GM06990 (cell line): ENCODE measurements at regions not wholly inside any gene's neighbourhood (a gene's known extent, or its start where the extent isn't known, plus 50 kb on each side); places are given as distances from the start of the nearest gene placed in this dataset.

Source experiments
- DNase-seq: peaks from one replicate; pipeline ENCODE4 v3.0.0-alpha.2; 2011; ENCODE audit not compliant: insufficient read length; ENCODE audit errors: extremely low read depth
- H3K27me3 ChIP-seq: replicated peaks from 2 replicates; pipeline ENCODE4 v1.6.0; 2011; ENCODE audit warnings: low read length; ENCODE audit not compliant: control insufficient read depth, insufficient read depth
- H3K36me3 ChIP-seq: 2 replicates; pipeline ENCODE4 v1.5.1; 2011; ENCODE audit warnings: low read length; ENCODE audit not compliant: control insufficient read depth, insufficient read depth
- H3K4me3 ChIP-seq: replicated peaks from 2 replicates; pipeline ENCODE4 v1.5.1; 2011; ENCODE audit warnings: low read depth, mild to moderate bottlenecking, control low read depth, low read length
- TF ChIP-seq, protein P1 (sequence below): IDR thresholded peaks from 2 replicates; pipeline ENCODE4 v1.5.1; 2011; ENCODE audit warnings: low read length, control low read depth, mild to moderate bottlenecking, inconsistent platforms; ENCODE audit not compliant: insufficient read depth, poor library complexity, severe bottlenecking

DNA sequence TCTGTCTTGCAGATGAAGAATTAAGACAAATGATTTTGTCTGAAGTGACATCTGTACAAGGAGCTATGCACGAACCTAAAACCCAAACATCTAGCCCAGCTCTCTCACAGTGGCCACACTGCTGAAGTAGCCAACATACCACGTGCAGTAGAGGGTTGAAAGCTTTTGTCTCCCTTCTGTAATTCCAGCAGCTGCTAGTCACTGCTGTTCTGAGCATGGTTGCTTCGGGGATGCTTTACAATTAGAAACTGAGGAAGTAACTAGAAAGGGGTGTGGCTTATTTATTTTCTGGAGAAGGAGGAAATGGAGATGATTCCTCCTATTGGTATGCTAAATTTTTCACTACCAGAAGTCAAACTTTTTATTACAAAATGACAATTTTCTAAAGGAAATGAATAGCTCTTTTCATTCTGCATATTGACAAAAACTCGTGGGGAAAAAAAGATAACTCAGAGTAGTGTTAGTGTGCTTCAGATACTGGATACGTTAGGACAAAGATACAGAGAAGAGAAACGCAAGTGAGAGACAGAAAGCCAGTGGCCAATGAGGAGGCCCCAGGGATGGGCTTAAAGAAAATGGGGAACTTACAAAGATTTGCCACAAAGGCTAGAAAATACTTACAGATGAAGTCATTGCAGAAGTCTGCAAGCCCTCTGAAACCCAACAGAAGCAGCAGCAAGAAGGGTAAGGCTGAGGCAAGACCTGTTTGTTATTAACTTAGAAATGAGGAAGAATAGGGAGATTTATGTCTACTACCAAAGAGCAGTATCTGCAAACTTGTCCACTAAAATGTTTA lies 192.7 kb upstream of the MIR17HG start:
- DNase-seq = no peak
- TF ChIP-seq, protein P1, sequence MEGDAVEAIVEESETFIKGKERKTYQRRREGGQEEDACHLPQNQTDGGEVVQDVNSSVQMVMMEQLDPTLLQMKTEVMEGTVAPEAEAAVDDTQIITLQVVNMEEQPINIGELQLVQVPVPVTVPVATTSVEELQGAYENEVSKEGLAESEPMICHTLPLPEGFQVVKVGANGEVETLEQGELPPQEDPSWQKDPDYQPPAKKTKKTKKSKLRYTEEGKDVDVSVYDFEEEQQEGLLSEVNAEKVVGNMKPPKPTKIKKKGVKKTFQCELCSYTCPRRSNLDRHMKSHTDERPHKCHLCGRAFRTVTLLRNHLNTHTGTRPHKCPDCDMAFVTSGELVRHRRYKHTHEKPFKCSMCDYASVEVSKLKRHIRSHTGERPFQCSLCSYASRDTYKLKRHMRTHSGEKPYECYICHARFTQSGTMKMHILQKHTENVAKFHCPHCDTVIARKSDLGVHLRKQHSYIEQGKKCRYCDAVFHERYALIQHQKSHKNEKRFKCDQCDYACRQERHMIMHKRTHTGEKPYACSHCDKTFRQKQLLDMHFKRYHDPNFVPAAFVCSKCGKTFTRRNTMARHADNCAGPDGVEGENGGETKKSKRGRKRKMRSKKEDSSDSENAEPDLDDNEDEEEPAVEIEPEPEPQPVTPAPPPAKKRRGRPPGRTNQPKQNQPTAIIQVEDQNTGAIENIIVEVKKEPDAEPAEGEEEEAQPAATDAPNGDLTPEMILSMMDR = no peak

DNA sequence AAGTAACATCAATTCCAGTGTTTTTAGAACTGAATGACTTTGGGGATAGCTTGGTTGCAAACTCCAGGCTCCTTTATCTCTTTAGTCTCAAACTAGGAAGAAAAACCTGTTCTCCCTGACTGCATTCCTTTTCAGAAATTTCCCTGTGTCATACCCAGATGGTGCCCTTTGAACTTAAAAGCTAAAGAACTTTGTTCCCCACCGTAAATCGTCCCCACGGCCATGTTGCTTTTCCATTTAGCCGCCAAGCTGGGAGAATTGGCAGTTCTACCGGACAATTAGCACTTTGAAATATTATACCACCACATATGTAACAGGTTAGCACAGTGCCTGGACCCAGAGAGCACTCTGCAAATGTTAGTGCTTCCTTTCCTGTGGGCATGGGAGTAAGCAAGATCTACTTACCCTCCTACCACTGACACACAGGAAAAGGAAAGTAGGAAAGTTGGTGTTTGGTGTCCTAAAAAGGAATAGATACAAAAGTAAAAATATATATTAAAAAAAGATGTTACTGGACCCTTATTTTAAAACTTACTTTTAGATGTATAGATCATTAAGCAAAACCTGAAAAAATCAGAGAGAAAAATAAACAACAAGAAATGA lies 191.9 kb upstream of the MIR17HG start:
- Histone ChIP-seq H3K4me3 (no peak overlapping the region), H3K27me3 (no peaks in the 10 kb centered on the region), H3K36me3 (no peaks in the 10 kb centered on the region)
- TF ChIP-seq, protein P1 = no peak
- DNase-seq = no peak

More for the DNA sequence above, 192.7 kb upstream of the MIR17HG start:
- Histone ChIP-seq H3K4me3 (no peak overlapping the region), H3K36me3 (no peaks in the 10 kb centered on the region), H3K27me3 (no peaks in the 10 kb centered on the region)

DNA sequence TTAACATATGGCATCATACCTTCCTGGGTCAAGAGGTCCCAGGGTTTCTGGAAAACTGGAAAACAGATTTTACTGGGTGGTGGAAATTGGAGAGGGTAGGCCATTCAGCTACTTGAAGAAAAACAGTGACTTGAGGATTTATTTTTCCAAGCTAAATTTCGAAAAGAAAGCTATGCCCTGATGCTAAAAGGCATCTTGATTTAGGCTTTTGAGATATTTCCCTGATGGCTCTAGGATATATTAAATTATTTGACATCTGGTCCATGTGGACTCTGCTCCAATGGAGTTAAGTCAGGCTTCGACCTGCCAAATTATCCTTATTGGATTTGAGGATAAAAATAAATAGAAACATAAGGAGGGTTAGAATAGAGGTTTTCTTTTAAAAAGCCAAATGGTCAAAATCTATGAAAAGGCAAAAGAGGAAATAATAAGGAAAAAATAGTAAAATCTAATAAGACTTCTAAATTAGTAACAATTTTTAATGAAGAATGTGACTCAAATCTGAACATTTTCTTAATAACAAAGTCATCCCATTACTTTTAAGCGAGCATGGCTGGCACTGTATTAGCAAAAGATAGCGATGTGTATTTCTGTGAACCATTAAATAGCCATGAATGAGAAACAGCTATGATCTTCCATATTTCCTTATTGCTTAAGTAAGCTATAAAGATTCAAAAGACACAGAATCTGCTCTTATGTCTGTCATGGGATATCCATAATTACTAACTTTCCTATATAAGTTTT lies 190.0 kb upstream of the MIR17HG start:
- no peaks in the 10 kb centered on the region for H3K27me3 ChIP-seq
- H3K4me3 ChIP-seq = no peak overlapping the region
- no peak for DNase-seq
- H3K36me3 ChIP-seq = no peaks in the 10 kb centered on the region
- TF ChIP-seq, protein P1 = no peak

DNA sequence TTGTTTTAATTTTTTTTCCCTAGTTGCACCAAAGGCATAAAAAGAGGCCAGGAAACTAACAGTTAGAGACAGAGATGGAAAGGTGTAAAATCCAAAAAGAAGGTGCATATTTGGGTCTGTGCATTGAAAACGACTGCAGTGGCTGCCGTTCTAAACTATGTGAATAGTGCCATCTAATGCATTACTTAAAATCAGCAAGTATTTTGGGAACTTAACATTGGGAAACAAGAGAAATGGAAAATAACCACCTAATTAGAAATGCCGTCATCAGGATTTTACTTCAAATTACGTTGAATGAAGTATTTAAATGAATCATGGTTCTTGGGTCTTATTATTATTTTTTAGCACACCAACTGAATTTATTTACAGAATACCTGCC lies 189.5 kb upstream of the MIR17HG start:
- H3K4me3 ChIP-seq = no peak overlapping the region
- no peaks in the 10 kb centered on the region for H3K27me3 ChIP-seq
- no peaks in the 10 kb centered on the region for H3K36me3 ChIP-seq
- TF ChIP-seq, protein P1 = no peak
- no peak for DNase-seq

GRCh38 chr13:91162180-91162579 lies 185.3 kb upstream of the MIR17HG start:
- no peak for DNase-seq
- Histone ChIP-seq H3K27me3 (no peaks in the 10 kb centered on the region), H3K4me3 (no peak overlapping the region), H3K36me3 (no peaks in the 10 kb centered on the region)
- TF ChIP-seq, protein P1 = peak; percentile 30
